ENCODE measurements at regions not wholly inside any gene's neighbourhood (a gene's known extent, or its start where the extent isn't known, plus 50 kb on each side); places are given as distances from the start of the nearest gene placed in this dataset.
"Not testable (repeated sequence)": the region's sequence is repeated elsewhere in the genome, so short reads cannot be mapped to it uniquely, and the experiment has no call there.

GRCh38 chr5:82439750-82440445 is 161.7 kb upstream of the RPS23 start:
- H3K36me3 ChIP-seq: no peaks in the 10 kb centered on the region
- no peak overlapping the region for H3K4me3 ChIP-seq
- H3K27me3 ChIP-seq: no peaks in the 10 kb centered on the region
- intact Hi-C loops (cut with DNase I): no loop called here
- TF ChIP-seq POLR2AphosphoS5 (IDR thresholded peaks at IDR 0.05): no peak
- TF ChIP-seq EP300 (IDR thresholded peaks at IDR 0.05): no peak
- no peak for TF ChIP-seq POLR2A (IDR thresholded peaks at IDR 0.05; ENCODE audit: low read depth)
- TF ChIP-seq CTCF (IDR thresholded peaks at IDR 0.05): no peak
- no peaks in the 10 kb centered on the region for H3K9me3 ChIP-seq
- H3K4me1 ChIP-seq: no peaks in the 10 kb centered on the region
- no peak overlapping the region for H3K27ac ChIP-seq (replicated peaks in 1 of 4)
- no peak for DNase-seq (ENCODE audit: extremely low spot score)
- 65% methylated on average over 4 of the region's 4 CpGs for WGBS

- H3K27me3 ChIP-seq; H3K27ac ChIP-seq (replicated peaks in 1 of 4); DNase-seq (ENCODE audit: extremely low spot score); H3K36me3 ChIP-seq; H3K4me3 ChIP-seq; intact Hi-C loops (cut with DNase I); H3K9me3 ChIP-seq; H3K4me1 ChIP-seq: not testable (repeated sequence)
- 69% methylated on average over 4 of the region's 4 CpGs for WGBS
Observed at GRCh38 chr5:82437565-82437964, 159.4 kb upstream of the RPS23 start.

GRCh38 chr5:82436291-82436690 is 158.1 kb upstream of the RPS23 start:
- DNase-seq (ENCODE audit: extremely low spot score): no peak
- intact Hi-C loops (cut with DNase I): no loop called here
- Histone ChIP-seq H3K27me3 (no peaks in the 10 kb centered on the region), H3K4me3 (no peak overlapping the region), H3K9me3 (no peaks in the 10 kb centered on the region), H3K4me1 (no peaks in the 10 kb centered on the region), H3K27ac (replicated peaks in 1 of 4) (no peak overlapping the region), H3K36me3 (no peaks in the 10 kb centered on the region)
- 88% methylated on average over 2 of the region's 2 CpGs for WGBS
- TF ChIP-seq POLR2A (IDR thresholded peaks at IDR 0.05; ENCODE audit: low read depth): no peak
- no peak for TF ChIP-seq CTCF (IDR thresholded peaks at IDR 0.05)
- TF ChIP-seq POLR2AphosphoS5 (IDR thresholded peaks at IDR 0.05): no peak
- no peak for TF ChIP-seq EP300 (IDR thresholded peaks at IDR 0.05)

GRCh38 chr5:82434696-82435660 is 156.8 kb upstream of the RPS23 start:
- DNase-seq (ENCODE audit: extremely low spot score); H3K4me3 ChIP-seq; H3K27me3 ChIP-seq; H3K27ac ChIP-seq (replicated peaks in 1 of 4); H3K36me3 ChIP-seq; intact Hi-C loops (cut with DNase I); H3K9me3 ChIP-seq; H3K4me1 ChIP-seq: not testable (repeated sequence)
- 87% methylated on average over 17 of the region's 35 CpGs for WGBS

GRCh38 chr5:82426464-82427154 is 148.5 kb upstream of the RPS23 start:
- TF ChIP-seq CTCF (IDR thresholded peaks at IDR 0.05) (no peak), POLR2A (IDR thresholded peaks at IDR 0.05; ENCODE audit: low read depth) (no peak), EP300 (IDR thresholded peaks at IDR 0.05) (no peak), POLR2AphosphoS5 (IDR thresholded peaks at IDR 0.05) (no peak)
- intact Hi-C loops (cut with DNase I): no loop called here
- H3K36me3 ChIP-seq: no peaks in the 10 kb centered on the region
- H3K4me3 ChIP-seq: no peak overlapping the region
- no peaks in the 10 kb centered on the region for H3K27me3 ChIP-seq
- H3K4me1 ChIP-seq: peaks cover 0 to 20% (median 3%) of the 10 kb centered on the region in 4 donors
- no peak overlapping the region for H3K27ac ChIP-seq (replicated peaks in 1 of 4)
- peak; percentile 68 for DNase-seq (ENCODE audit: extremely low spot score)
- no peaks in the 10 kb centered on the region for H3K9me3 ChIP-seq
- WGBS: 80% methylated on average over 4 of the region's 4 CpGs
